Skeletal muscle cell (primary cell): ENCODE measurements at regions not wholly inside any gene's neighbourhood (a gene's known extent, or its start where the extent isn't known, plus 50 kb on each side); places are given as distances from the start of the nearest gene placed in this dataset.

ENCODE experiments used
- DNase-seq: peaks from one replicate; pipeline ENCODE4 v3.0.0-alpha.2; 2010; ENCODE audit warnings: low read depth
- H3K4me3 ChIP-seq: 2 replicates; pipeline ENCODE4 v1.5.1; 2011; ENCODE audit warnings: low read depth, mild to moderate bottlenecking, control low read depth, low read length, moderate library complexity

- H3K4me3 ChIP-seq, result no peak overlapping the region
- DNase-seq, result no peak
Measured at GRCh38 chr4:4752576-4753401, 106.7 kb upstream of the MSX1 start.

GRCh38 chr4:4752025-4752424, 107.4 kb upstream of the MSX1 start:
- DNase-seq, result no peak

GRCh38 chr4:4750187-4750586, 109.3 kb upstream of the MSX1 start:
- no peak overlapping the region for H3K4me3 ChIP-seq
- no peak for DNase-seq

More at GRCh38 chr4:4752025-4752424, 107.4 kb upstream of the MSX1 start:
- no peak overlapping the region for H3K4me3 ChIP-seq

GRCh38 chr4:4749137-4749536, 110.3 kb upstream of the MSX1 start:
- H3K4me3 ChIP-seq, result no peak overlapping the region
- DNase-seq, result no peak

GRCh38 chr4:4746444-4746843, 113.0 kb upstream of the MSX1 start:
- H3K4me3 ChIP-seq, result no peak overlapping the region
- DNase-seq, result no peak

- no peak overlapping the region for H3K4me3 ChIP-seq
- no peak for DNase-seq
Measured at GRCh38 chr4:4740071-4740470, 119.4 kb upstream of the MSX1 start.

- DNase-seq, result no peak
- no peak overlapping the region for H3K4me3 ChIP-seq
Measured at GRCh38 chr4:4735870-4736269, 123.6 kb upstream of the MSX1 start.

- H3K4me3 ChIP-seq, result no peak overlapping the region
- DNase-seq, result no peak
Measured at GRCh38 chr4:4735136-4735750, 124.2 kb upstream of the MSX1 start.

GRCh38 chr4:4734425-4734824, 125.0 kb upstream of the MSX1 start:
- no peak for DNase-seq
- no peak overlapping the region for H3K4me3 ChIP-seq

- H3K4me3 ChIP-seq, result no peak overlapping the region
- DNase-seq, result no peak
Measured at GRCh38 chr4:4733663-4734062, 125.8 kb upstream of the MSX1 start.

- DNase-seq, result no peak
- H3K4me3 ChIP-seq, result no peak overlapping the region
Measured at GRCh38 chr4:4730249-4730648, 129.2 kb upstream of the MSX1 start.

GRCh38 chr4:4729206-4729605, 130.3 kb upstream of the MSX1 start:
- H3K4me3 ChIP-seq, result no peak overlapping the region
- DNase-seq, result no peak

GRCh38 chr4:4727536-4727935, 131.9 kb upstream of the MSX1 start:
- no peak for DNase-seq
- H3K4me3 ChIP-seq, result no peak overlapping the region

GRCh38 chr4:4726051-4726450, 133.4 kb upstream of the MSX1 start:
- H3K4me3 ChIP-seq, result no peak overlapping the region
- DNase-seq, result no peak

GRCh38 chr4:4724321-4724720, 135.1 kb upstream of the MSX1 start:
- DNase-seq, result no peak

GRCh38 chr4:4721636-4722035, 137.8 kb upstream of the MSX1 start:
- DNase-seq, result no peak
- no peak overlapping the region for H3K4me3 ChIP-seq

More at GRCh38 chr4:4724321-4724720, 135.1 kb upstream of the MSX1 start:
- no peak overlapping the region for H3K4me3 ChIP-seq

- H3K4me3 ChIP-seq, result no peak overlapping the region
- DNase-seq, result no peak
Measured at GRCh38 chr4:4720646-4721045, 138.8 kb upstream of the MSX1 start.

- no peak for DNase-seq
- H3K4me3 ChIP-seq, result no peak overlapping the region
Measured at GRCh38 chr4:4719436-4719835, 140.0 kb upstream of the MSX1 start.

GRCh38 chr4:4717692-4718091, 141.8 kb upstream of the MSX1 start:
- H3K4me3 ChIP-seq, result no peak overlapping the region
- no peak for DNase-seq

- no peak for DNase-seq
Measured at GRCh38 chr4:4714331-4714730, 145.1 kb upstream of the MSX1 start.

More at GRCh38 chr4:4714331-4714730, 145.1 kb upstream of the MSX1 start:
- no peak overlapping the region for H3K4me3 ChIP-seq
